ENCODE measurements at regions not wholly inside any gene's neighbourhood (a gene's known extent, or its start where the extent isn't known, plus 50 kb on each side); places are given as distances from the start of the nearest gene placed in this dataset.

GRCh38 chr2:144249035-144249637, 270.8 kb downstream of the ZEB2 start (continued):
- TF ChIP-seq ATF4 (CRISPR knock-in tag; IDR thresholded peaks at IDR 0.05) (no peak), RBFOX2 (IDR thresholded peaks at IDR 0.05; ENCODE audit: low read depth, low read length) (no peak), BDP1 (IDR thresholded peaks at IDR 0.05; ENCODE audit: insufficient read depth, insufficient read length) (no peak), SRSF7 (optimal IDR thresholded peaks at IDR 0.05; ENCODE audit: low read depth, low read length) (no peak), CC2D1A (IDR thresholded peaks at IDR 0.05) (no peak), SNAPC5 (CRISPR knock-in tag; IDR thresholded peaks at IDR 0.05) (no peak)

GRCh38 chr2:144248350-144249034, 271.4 kb downstream of the ZEB2 start:
- 73% methylated on average over 4 of the region's 4 CpGs for WGBS (ENCODE audit: insufficient coverage, low coverage, missing lambda C conversion rate)
- no peak for DNase-seq (ENCODE audit: extremely low read depth in 1 of 4, low spot score in 3 of 4)
- no peaks in the 10 kb centered on the region for H3K36me3 ChIP-seq (ENCODE audit: control insufficient read depth, insufficient read depth, low read length)
- TF ChIP-seq ZBTB33 (CRISPR knock-in tag; IDR thresholded peaks at IDR 0.05) (peak; percentile 79), PTTG1 (tag; IDR thresholded peaks at IDR 0.05; ENCODE audit: low read depth) (no peak)
- no peaks in the 10 kb centered on the region for H3K9me1 ChIP-seq (ENCODE audit: control insufficient read depth, insufficient read depth, low read length)
- H3K4me2 ChIP-seq (ENCODE audit: insufficient read depth, low read length) = no peak overlapping the region
- CTCF ChIA-PET (ENCODE audit: low intra/inter-chr PET ratio) = no interaction called here
- H3K79me2 ChIP-seq (ENCODE audit: control insufficient read depth, insufficient read depth, low read length) = no peaks in the 10 kb centered on the region
- in situ Hi-C loops (cut with MboI) (no loop called here), intact Hi-C loops (cut with micrococcal nuclease) (no loop called here)
- H3K4me1 ChIP-seq (replicated peaks in 1 of 2; ENCODE audit: control insufficient read depth in 2 of 2, insufficient read depth in 2 of 2, low read length in 2 of 2) = no peaks in the 10 kb centered on the region
- no peaks in the 10 kb centered on the region for H4K20me1 ChIP-seq (replicated peaks; ENCODE audit: control insufficient read depth, insufficient read depth, low read length)
- H3K27ac ChIP-seq (ENCODE audit: extremely low read depth, low read depth, low read length) = no peak overlapping the region
- H2AFZ ChIP-seq (ENCODE audit: low read depth, low read length) = 0 out of 2 replicates have a peak overlapping the region, but pooled peaks have one; percentile 9
- no peaks in the 10 kb centered on the region for H3K27me3 ChIP-seq (ENCODE audit: control insufficient read depth in 2 of 2, insufficient read depth in 2 of 2, low read length in 2 of 2)
- no peak overlapping the region for H3K9ac ChIP-seq (ENCODE audit: insufficient read depth in 1 of 2, low read depth in 2 of 2, low read length in 2 of 2)
- FAIRE-seq = no peak
- H3K4me3 ChIP-seq = no peak overlapping the region
- no TSS peak for BruUV-seq (replicated peaks)
- POLR2A ChIA-PET = interaction anchor here (0.7 to 0.9 kb wide), 2 partner anchors 34 to 99 kb away, joined by 3 read pairs; no protein-coding TSS in a partner anchor
- peak; percentile 68 for ATAC-seq
- peaks cover 6% of the 10 kb centered on the region; the same call in 1 of the 2 replicates for H3K9me3 ChIP-seq (replicated peaks; ENCODE audit: control insufficient read depth, insufficient read depth, low read depth, low read length)
